ENCODE measurements at regions not wholly inside any gene's neighbourhood (a gene's known extent, or its start where the extent isn't known, plus 50 kb on each side); places are given as distances from the start of the nearest gene placed in this dataset.

DNA sequence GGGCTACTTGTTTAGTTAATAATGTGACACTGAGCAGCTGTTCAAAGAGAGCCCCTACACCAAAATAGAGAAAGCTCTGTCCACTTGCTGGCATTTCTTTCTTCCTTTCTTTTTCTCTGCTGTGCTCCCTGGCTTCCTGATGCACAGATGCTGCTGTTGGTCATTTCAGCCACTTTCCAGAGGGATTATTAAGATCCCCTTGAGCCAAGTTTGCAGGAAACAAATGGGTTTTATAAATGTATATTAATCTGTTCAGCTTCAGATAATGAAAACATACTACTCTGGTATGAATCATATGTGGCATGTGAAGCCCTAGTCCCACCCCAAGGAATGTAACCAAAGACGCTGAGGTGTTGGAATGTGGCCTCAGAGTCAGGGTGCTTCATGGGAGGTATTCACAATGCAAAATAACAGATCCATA, 638.2 kb upstream of the FZD8 start:
- 60 to 78% methylated on average over 1 of the region's 1 CpG for WGBS, 2 donors
- H3K4me3 ChIP-seq = no peak overlapping the region
- no peaks in the 10 kb centered on the region for H3K36me3 ChIP-seq
- ATAC-seq (no peak), DNase-seq (no peak)
- H3K4me1 ChIP-seq = no peaks in the 10 kb centered on the region
- no peaks in the 10 kb centered on the region for H3K27me3 ChIP-seq
- H3K9me3 ChIP-seq = peaks cover 0 to 13% (median 0%) of the 10 kb centered on the region in 11 donors
- intact Hi-C loops (cut with DNase I) = no loop called here
- no peak overlapping the region for H3K27ac ChIP-seq
- TF ChIP-seq, protein P1, sequence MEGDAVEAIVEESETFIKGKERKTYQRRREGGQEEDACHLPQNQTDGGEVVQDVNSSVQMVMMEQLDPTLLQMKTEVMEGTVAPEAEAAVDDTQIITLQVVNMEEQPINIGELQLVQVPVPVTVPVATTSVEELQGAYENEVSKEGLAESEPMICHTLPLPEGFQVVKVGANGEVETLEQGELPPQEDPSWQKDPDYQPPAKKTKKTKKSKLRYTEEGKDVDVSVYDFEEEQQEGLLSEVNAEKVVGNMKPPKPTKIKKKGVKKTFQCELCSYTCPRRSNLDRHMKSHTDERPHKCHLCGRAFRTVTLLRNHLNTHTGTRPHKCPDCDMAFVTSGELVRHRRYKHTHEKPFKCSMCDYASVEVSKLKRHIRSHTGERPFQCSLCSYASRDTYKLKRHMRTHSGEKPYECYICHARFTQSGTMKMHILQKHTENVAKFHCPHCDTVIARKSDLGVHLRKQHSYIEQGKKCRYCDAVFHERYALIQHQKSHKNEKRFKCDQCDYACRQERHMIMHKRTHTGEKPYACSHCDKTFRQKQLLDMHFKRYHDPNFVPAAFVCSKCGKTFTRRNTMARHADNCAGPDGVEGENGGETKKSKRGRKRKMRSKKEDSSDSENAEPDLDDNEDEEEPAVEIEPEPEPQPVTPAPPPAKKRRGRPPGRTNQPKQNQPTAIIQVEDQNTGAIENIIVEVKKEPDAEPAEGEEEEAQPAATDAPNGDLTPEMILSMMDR (IDR thresholded peaks at IDR 0.05) = no peak

DNA sequence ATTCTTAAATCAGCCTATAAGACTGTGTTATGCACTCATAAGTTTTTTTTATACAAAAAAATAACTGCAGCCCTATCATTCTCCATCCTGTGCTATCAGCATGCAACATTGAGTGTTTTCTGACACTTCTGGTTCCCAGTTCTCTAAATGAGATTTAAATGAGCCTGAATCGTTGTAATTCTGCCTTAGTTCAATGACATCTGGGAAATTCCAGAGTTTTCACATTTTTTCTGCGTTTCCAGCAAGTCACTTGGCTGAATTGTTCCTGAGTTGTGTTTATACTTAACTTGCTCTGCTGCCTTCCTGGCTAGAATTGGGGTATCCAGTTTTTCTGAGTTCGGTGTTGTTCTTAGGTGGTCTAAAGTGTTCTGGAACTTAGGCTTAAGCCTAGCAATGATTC, 636.1 kb upstream of the FZD8 start:
- DNase-seq = no peak
- TF ChIP-seq, protein P1 (IDR thresholded peaks at IDR 0.05) = no peak
- Histone ChIP-seq H3K36me3 (no peaks in the 10 kb centered on the region), H3K9me3 (peaks cover 0 to 6% (median 0%) of the 10 kb centered on the region in 11 donors), H3K4me1 (no peaks in the 10 kb centered on the region), H3K4me3 (no peak overlapping the region), H3K27ac (no peak overlapping the region), H3K27me3 (no peaks in the 10 kb centered on the region)
- ATAC-seq = no peak
- WGBS, 2 donors = 62 to 67% methylated on average over 3 of the region's 3 CpGs
- intact Hi-C loops (cut with DNase I) = no loop called here

GRCh38 chr10:36277459-36277858, 635.4 kb upstream of the FZD8 start:
- ATAC-seq = no peak
- intact Hi-C loops (cut with DNase I) = no loop called here

GRCh38 chr10:36271627-36272340, 629.7 kb upstream of the FZD8 start:
- Histone ChIP-seq H3K36me3 (no peaks in the 10 kb centered on the region), H3K4me3 (no peak overlapping the region), H3K27me3 (no peaks in the 10 kb centered on the region), H3K4me1 (no peaks in the 10 kb centered on the region), H3K9me3 (peaks cover 0 to 6% (median 0%) of the 10 kb centered on the region in 11 donors), H3K27ac (no peak overlapping the region)
- intact Hi-C loops (cut with DNase I) = no loop called here
- 95 to 98% methylated on average over 2 of the region's 2 CpGs for WGBS, 2 donors
- no peak for ATAC-seq
- TF ChIP-seq, protein P1 (IDR thresholded peaks at IDR 0.05) = no peak
- DNase-seq = no peak

More at GRCh38 chr10:36277459-36277858, 635.4 kb upstream of the FZD8 start:
- DNase-seq = no peak
- no peaks in the 10 kb centered on the region for H3K36me3 ChIP-seq
- H3K27ac ChIP-seq = no peak overlapping the region
- H3K4me1 ChIP-seq = no peaks in the 10 kb centered on the region
- H3K4me3 ChIP-seq = no peak overlapping the region
- TF ChIP-seq, protein P1 (IDR thresholded peaks at IDR 0.05) = no peak
- H3K9me3 ChIP-seq = peaks cover 0 to 6% (median 0%) of the 10 kb centered on the region in 11 donors
- H3K27me3 ChIP-seq = no peaks in the 10 kb centered on the region

Data from heart right ventricle (tissue), 16 donors.